Vagina (tissue), 2 donors: ENCODE measurements at regions not wholly inside any gene's neighbourhood (a gene's known extent, or its start where the extent isn't known, plus 50 kb on each side); places are given as distances from the start of the nearest gene placed in this dataset.

Experiments used
- DNase-seq, 2 donors: peaks; one replicate each; pipeline ENCODE4 v3.0.0-alpha.2; 2017; ENCODE audit errors: extremely low spot score in 2 of 2
- H3K27ac ChIP-seq: fragments of 200-600 bp; sonication (generic); one replicate; pipeline ENCODE4 v1.5.1; 2019
- H3K27me3 ChIP-seq: fragments of 200-600 bp; sonication (generic); one replicate; pipeline ENCODE4 v1.5.1; 2019
- H3K36me3 ChIP-seq, 2 donors: fragments of 200-600 bp; sonication (generic); one replicate each; pipeline ENCODE4 v1.5.1; 2017 to 2019
- H3K4me1 ChIP-seq: fragments of 200-600 bp; sonication (generic); one replicate; pipeline ENCODE4 v1.5.1; 2019
- H3K4me3 ChIP-seq, 2 donors: fragments of 200-600 bp; sonication (generic); 1 replicate in 1 of 2; 2 replicates in 1 of 2; pipeline ENCODE4 v1.5.1; 2016 to 2019
- H3K9me3 ChIP-seq: fragments of 200-600 bp; sonication (generic); one replicate; pipeline ENCODE4 v1.5.1; 2019
- POLR2A ChIP-seq, 2 donors: fragments of 450-650 bp; IDR thresholded peaks; one replicate each; pipeline ENCODE4 v1.6.1; 2017; ENCODE audit warnings: antibody characterized with exemption in 2 of 2, mild to moderate bottlenecking in 2 of 2, moderate library complexity in 2 of 2
- POLR2AphosphoS5 ChIP-seq, 2 donors: sonication (generic); formaldehyde crosslinking; IDR thresholded peaks; one replicate each; pipeline ENCODE4 v1.9.0; 2017; ENCODE audit warnings: antibody characterized with exemption in 2 of 2, mild to moderate bottlenecking in 2 of 2, low read depth in 1 of 2; ENCODE audit not compliant: insufficient read depth in 1 of 2
- intact Hi-C: fragments of 100-400 bp; cut with DNase I; formaldehyde crosslinking; loops from one replicate; pipeline ENCODE4 v1.15.1; 2023
- TF ChIP-seq, protein P1 (sequence below), 3 experiments: fragments of 450-650 bp in 2 of 3; fragments of 200-600 bp in 1 of 3; sonication (generic) in 1 of 3; IDR thresholded peaks; one replicate each; pipeline ENCODE4 v1.5.1; 2017 to 2019; ENCODE audit warnings: antibody characterized with exemption in 3 of 3, mild to moderate bottlenecking in 2 of 3, moderate library complexity in 2 of 3

DNA sequence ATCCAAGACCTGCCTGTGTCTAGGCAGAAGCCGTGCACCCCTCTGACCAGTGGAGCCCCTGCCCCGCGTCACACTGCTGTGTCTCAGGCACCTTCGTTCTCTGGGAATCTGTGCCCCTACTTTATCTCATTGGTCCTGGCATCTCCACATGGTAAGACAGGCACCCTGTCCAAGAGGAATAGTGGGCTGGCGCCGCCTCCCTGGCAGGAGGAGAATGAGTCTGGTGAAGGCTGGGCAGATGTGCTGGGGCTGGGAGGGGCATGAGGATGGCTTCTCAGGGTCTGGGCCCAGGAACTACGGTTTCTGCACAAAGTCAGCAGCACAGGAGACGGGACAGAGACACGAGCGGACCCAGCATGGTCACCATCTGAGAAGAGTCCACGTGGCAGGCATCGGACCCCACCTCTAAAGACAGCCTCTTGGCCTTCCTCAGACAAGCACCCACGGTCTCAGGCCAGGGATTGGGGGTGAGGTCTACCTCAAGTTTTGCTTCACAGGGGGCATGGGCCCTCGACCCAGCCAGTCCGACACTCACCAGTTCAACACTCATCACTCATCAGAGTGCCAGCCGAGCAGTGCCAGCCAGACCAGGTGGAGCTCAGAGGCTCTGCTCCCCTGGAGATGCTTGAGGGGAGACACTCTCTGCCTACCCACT is 306.7 kb downstream of the ADGRD1 start:
- no peak overlapping the region for H3K4me3 ChIP-seq
- H3K9me3 ChIP-seq: no peaks in the 10 kb centered on the region
- TF ChIP-seq, protein P1, sequence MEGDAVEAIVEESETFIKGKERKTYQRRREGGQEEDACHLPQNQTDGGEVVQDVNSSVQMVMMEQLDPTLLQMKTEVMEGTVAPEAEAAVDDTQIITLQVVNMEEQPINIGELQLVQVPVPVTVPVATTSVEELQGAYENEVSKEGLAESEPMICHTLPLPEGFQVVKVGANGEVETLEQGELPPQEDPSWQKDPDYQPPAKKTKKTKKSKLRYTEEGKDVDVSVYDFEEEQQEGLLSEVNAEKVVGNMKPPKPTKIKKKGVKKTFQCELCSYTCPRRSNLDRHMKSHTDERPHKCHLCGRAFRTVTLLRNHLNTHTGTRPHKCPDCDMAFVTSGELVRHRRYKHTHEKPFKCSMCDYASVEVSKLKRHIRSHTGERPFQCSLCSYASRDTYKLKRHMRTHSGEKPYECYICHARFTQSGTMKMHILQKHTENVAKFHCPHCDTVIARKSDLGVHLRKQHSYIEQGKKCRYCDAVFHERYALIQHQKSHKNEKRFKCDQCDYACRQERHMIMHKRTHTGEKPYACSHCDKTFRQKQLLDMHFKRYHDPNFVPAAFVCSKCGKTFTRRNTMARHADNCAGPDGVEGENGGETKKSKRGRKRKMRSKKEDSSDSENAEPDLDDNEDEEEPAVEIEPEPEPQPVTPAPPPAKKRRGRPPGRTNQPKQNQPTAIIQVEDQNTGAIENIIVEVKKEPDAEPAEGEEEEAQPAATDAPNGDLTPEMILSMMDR (IDR thresholded peaks at IDR 0.05): no peak
- no peak for TF ChIP-seq POLR2A (IDR thresholded peaks at IDR 0.05)
- no peak for TF ChIP-seq POLR2AphosphoS5 (IDR thresholded peaks at IDR 0.05; ENCODE audit: insufficient read depth in 1 of 2, low read depth in 1 of 2)
- intact Hi-C loops: no loop called here
- H3K4me1 ChIP-seq: no peaks in the 10 kb centered on the region
- no peaks in the 10 kb centered on the region for H3K36me3 ChIP-seq
- no peaks in the 10 kb centered on the region for H3K27me3 ChIP-seq
- DNase-seq: no peak
- H3K27ac ChIP-seq: no peak overlapping the region

DNA sequence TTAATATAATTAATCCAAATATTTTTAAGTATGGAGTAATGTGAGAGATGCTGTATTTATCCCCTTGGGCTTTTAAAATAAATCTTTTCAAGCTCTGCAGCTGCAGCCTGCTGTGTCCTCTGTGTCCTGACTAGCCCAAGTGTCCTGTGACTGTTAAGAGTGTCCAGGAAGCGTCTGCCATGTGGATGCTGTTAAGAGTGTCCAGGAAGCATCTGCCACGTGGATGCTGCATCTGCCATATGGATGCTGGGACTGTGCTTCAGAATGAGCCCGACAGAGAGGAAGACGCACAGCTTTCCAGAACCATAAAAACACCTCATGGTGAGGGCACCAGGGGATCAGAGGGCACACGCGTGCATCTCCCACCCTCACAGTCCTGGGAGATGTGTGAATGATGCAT is 307.2 kb downstream of the ADGRD1 start:
- no peaks in the 10 kb centered on the region for H3K9me3 ChIP-seq
- H3K27ac ChIP-seq: no peak overlapping the region
- H3K36me3 ChIP-seq: no peaks in the 10 kb centered on the region
- H3K4me1 ChIP-seq: no peaks in the 10 kb centered on the region
- intact Hi-C loops: no loop called here
- H3K4me3 ChIP-seq: no peak overlapping the region
- TF ChIP-seq POLR2A (IDR thresholded peaks at IDR 0.05): no peak
- TF ChIP-seq, protein P1 (IDR thresholded peaks at IDR 0.05): no peak
- no peak for TF ChIP-seq POLR2AphosphoS5 (IDR thresholded peaks at IDR 0.05; ENCODE audit: insufficient read depth in 1 of 2, low read depth in 1 of 2)
- DNase-seq: no peak
- no peaks in the 10 kb centered on the region for H3K27me3 ChIP-seq

DNA sequence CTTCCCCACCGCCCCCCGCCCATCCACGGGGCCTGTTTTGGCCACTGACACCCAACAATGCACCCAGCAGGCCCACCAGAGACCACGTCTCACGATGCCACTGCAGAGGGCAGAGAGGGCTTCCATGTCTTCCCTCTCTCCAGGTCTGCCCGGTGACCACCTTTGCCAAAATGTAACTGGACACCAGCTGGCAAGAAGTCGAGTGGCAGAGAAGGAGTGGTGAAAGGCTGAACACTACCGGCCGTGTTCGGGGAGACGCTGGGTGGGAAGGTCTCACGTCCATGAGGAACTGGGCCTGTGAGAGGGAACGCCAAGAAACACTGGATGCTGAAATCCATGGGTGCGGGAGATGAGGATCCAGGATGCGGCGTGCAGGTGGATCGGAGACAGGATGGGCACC is 308.2 kb downstream of the ADGRD1 start:
- Histone ChIP-seq H3K9me3 (no peaks in the 10 kb centered on the region), H3K4me1 (peaks cover 6% of the 10 kb centered on the region), H3K36me3 (no peaks in the 10 kb centered on the region), H3K27ac (no peak overlapping the region), H3K27me3 (no peaks in the 10 kb centered on the region), H3K4me3 (no peak overlapping the region)
- TF ChIP-seq POLR2AphosphoS5 (IDR thresholded peaks at IDR 0.05; ENCODE audit: insufficient read depth in 1 of 2, low read depth in 1 of 2) (no peak), POLR2A (IDR thresholded peaks at IDR 0.05) (no peak)
- TF ChIP-seq, protein P1 (IDR thresholded peaks at IDR 0.05): no peak
- intact Hi-C loops: no loop called here
- no peak for DNase-seq

DNA sequence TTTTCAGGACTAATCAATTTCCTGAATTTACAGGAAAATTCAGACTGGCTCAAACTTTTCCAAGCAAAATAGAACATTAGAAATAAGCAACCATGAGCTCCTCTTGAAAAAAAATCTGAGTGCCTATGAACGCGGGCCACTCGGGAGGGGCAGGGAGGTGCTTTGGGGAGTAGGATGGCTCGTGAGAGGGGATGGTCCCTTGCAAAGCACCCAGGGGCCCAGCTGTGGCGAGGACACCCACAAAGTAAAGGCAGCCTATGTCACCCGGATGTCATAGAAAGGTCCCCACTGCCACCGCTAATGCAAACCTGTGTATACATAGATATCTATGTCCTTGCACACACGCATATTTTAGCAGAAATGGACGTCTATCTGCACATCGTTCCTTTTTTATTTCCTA is 309.9 kb downstream of the ADGRD1 start:
- no peaks in the 10 kb centered on the region for H3K9me3 ChIP-seq
- H3K4me1 ChIP-seq: peaks cover 16% of the 10 kb centered on the region
- H3K27me3 ChIP-seq: no peaks in the 10 kb centered on the region
- H3K36me3 ChIP-seq: no peaks in the 10 kb centered on the region
- H3K27ac ChIP-seq: no peak overlapping the region
- intact Hi-C loops: no loop called here
- TF ChIP-seq POLR2A (IDR thresholded peaks at IDR 0.05) (no peak), POLR2AphosphoS5 (IDR thresholded peaks at IDR 0.05; ENCODE audit: insufficient read depth in 1 of 2, low read depth in 1 of 2) (no peak)
- TF ChIP-seq, protein P1 (IDR thresholded peaks at IDR 0.05): no peak
- no peak for DNase-seq
- H3K4me3 ChIP-seq: no peak overlapping the region

DNA sequence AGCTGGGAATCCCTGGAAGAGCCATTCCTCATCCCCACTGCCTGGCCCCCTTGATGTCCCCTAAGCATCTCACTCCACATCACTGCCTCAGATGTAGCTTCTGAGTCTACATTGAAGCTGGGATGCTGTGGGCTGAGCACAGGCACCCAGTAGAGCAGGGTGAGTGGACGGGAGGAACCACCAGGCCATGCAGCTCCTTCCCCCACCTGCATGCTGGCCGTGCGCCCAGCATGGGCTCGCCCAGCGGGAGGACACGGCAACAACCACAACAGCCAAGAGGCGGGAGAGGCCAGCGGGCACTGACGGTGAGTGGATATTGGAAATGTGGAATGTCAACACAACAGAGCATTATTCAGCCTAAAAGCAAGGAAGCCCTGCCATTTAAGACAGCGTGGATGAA is 310.9 kb downstream of the ADGRD1 start:
- no peaks in the 10 kb centered on the region for H3K36me3 ChIP-seq
- H3K27me3 ChIP-seq: no peaks in the 10 kb centered on the region
- H3K27ac ChIP-seq: no peak overlapping the region
- intact Hi-C loops: no loop called here
- no peak for DNase-seq
- no peaks in the 10 kb centered on the region for H3K9me3 ChIP-seq
- no peak for TF ChIP-seq POLR2AphosphoS5 (IDR thresholded peaks at IDR 0.05; ENCODE audit: insufficient read depth in 1 of 2, low read depth in 1 of 2)
- TF ChIP-seq, protein P1 (IDR thresholded peaks at IDR 0.05): no peak
- no peak for TF ChIP-seq POLR2A (IDR thresholded peaks at IDR 0.05)
- peaks cover 16% of the 10 kb centered on the region for H3K4me1 ChIP-seq
- H3K4me3 ChIP-seq: no peak overlapping the region
